PC-3 (cell line): ENCODE measurements at regions not wholly inside any gene's neighbourhood (a gene's known extent, or its start where the extent isn't known, plus 50 kb on each side); places are given as distances from the start of the nearest gene placed in this dataset.

ENCODE experiments used
- ATAC-seq: fragments of 200-7000 bp; cut with Tn5 transposase; 2 replicates; pipeline ENCODE4 v1.9.1; 2020; ENCODE audit warnings: mild to moderate bottlenecking, moderate library complexity
- BruUV-seq: library from RNA; stranded (reverse); fragments of 400-500 nt; replicated peaks from 2 replicates; lab custom pipeline; 2021; lab: Mats Ljungman, UMichigan
- CTCF ChIA-PET: fragments of 300-600 bp; sonication (Branson Sonifier 250); formaldehyde crosslinking; loops from one replicate; lab custom pipeline; 2022; ENCODE audit warnings: antibody characterized with exemption; lab: Charles Lee
- POLR2A ChIA-PET: fragments of 300-600 bp; sonication (Branson Sonifier 250); formaldehyde crosslinking; loops from one replicate; lab custom pipeline; 2022; ENCODE audit warnings: antibody characterized with exemption; ENCODE audit not compliant: unreplicated experiment; lab: Charles Lee
- DNase-seq: peaks from one replicate; pipeline ENCODE4 v3.0.0-alpha.2; 2015
- H2AFZ ChIP-seq: fragments of 300-600 bp; sonication (generic); 2 replicates; pipeline ENCODE4 v1.6.0; 2016; ENCODE audit warnings: antibody characterized with exemption, low read length
- H3F3A ChIP-seq: fragments of 300-600 bp; sonication (generic); one replicate; pipeline ENCODE4 v1.6.0; 2017; ENCODE audit warnings: antibody characterized with exemption, low read length, control low read depth, mild to moderate bottlenecking; ENCODE audit not compliant: unreplicated experiment
- H3K27ac ChIP-seq: fragments of 300-600 bp; sonication (generic); 2 replicates; pipeline ENCODE4 v1.5.1; 2016; ENCODE audit warnings: mild to moderate bottlenecking, low read length
- H3K27me3 ChIP-seq: fragments of 300-600 bp; sonication (generic); 2 replicates; pipeline ENCODE4 v1.6.1; 2016; ENCODE audit warnings: low read length, mixed read lengths
- H3K36me3 ChIP-seq: fragments of 300-600 bp; sonication (generic); 2 replicates; pipeline ENCODE4 v1.6.1; 2016; ENCODE audit warnings: low read depth, mixed run types, low read length, mixed read lengths
- H3K4me1 ChIP-seq: fragments of 300-600 bp; sonication (generic); 2 replicates; pipeline ENCODE4 v1.5.1; 2016; ENCODE audit warnings: low read length; ENCODE audit not compliant: insufficient read depth
- H3K4me2 ChIP-seq: fragments of 300-600 bp; sonication (generic); 2 replicates; pipeline ENCODE4 v1.6.0; 2016; ENCODE audit warnings: low read length
- H3K4me3 ChIP-seq: fragments of 300-600 bp; sonication (generic); 2 replicates; pipeline ENCODE4 v1.5.1; 2016; ENCODE audit warnings: mild to moderate bottlenecking, low read length, mixed read lengths
- H3K79me2 ChIP-seq: fragments of 300-600 bp; sonication (generic); 2 replicates; pipeline ENCODE4 v1.6.1; 2017; ENCODE audit warnings: low read length, mixed read lengths
- H3K9ac ChIP-seq: fragments of 300-600 bp; sonication (generic); 2 replicates; pipeline ENCODE4 v1.6.0; 2016; ENCODE audit warnings: mild to moderate bottlenecking, low read length
- H3K9me2 ChIP-seq: fragments of 300-600 bp; sonication (generic); replicated peaks from 2 replicates; pipeline ENCODE4 v1.6.1; 2016; ENCODE audit warnings: mixed run types, low read length, mixed read lengths
- H3K9me3 ChIP-seq: fragments of 300-600 bp; sonication (generic); 2 replicates; pipeline ENCODE4 v1.6.1; 2016; ENCODE audit warnings: low read length, mixed read lengths
- H4K20me1 ChIP-seq: fragments of 300-600 bp; sonication (generic); 2 replicates; pipeline ENCODE4 v1.6.1; 2016; ENCODE audit warnings: low read length, mixed read lengths
- CTCF ChIP-seq: fragments of 300-600 bp; sonication (generic); conservative IDR thresholded peaks from 2 replicates; pipeline ENCODE4 v1.5.1; 2017; ENCODE audit warnings: antibody characterized with exemption, low read depth, mild to moderate bottlenecking, low read length
- EZH2 ChIP-seq: fragments of 300-600 bp; sonication (generic); IDR thresholded peaks from one replicate; pipeline ENCODE4 v1.6.1; 2017; ENCODE audit warnings: antibody characterized with exemption, mild to moderate bottlenecking, low read length; ENCODE audit not compliant: unreplicated experiment
- EZH2phosphoT487 ChIP-seq: fragments of 300-600 bp; sonication (generic); IDR thresholded peaks from 2 replicates; pipeline ENCODE4 v1.6.1; 2018; ENCODE audit warnings: mild to moderate bottlenecking, antibody characterized with exemption, low read length, borderline replicate concordance
- intact Hi-C: fragments of 100-400 bp; cut with micrococcal nuclease; formaldehyde crosslinking; loops from 2 replicates; pipeline ENCODE4 v1.9.0; 2023

GRCh38 chr6:139744891-139745290, 370.4 kb upstream of the CITED2 start:
- no peak for ATAC-seq
- TF ChIP-seq EZH2 (no peak), EZH2phosphoT487 (no peak), CTCF (no peak)
- CTCF ChIA-PET, result no interaction called here
- intact Hi-C loops, result no loop called here
- H3K27me3 ChIP-seq, result no peaks in the 10 kb centered on the region
- no peaks in the 10 kb centered on the region for H4K20me1 ChIP-seq
- no TSS peak for BruUV-seq
- H3K27ac ChIP-seq, result no peak overlapping the region
- H3K4me2 ChIP-seq, result no peak overlapping the region
- H3K79me2 ChIP-seq, result no peaks in the 10 kb centered on the region
- H3K9me3 ChIP-seq, result no peaks in the 10 kb centered on the region
- POLR2A ChIA-PET, result no interaction called here
- H3K36me3 ChIP-seq, result no peaks in the 10 kb centered on the region
- no peak overlapping the region for H3K9ac ChIP-seq
- H3F3A ChIP-seq, result no peaks in the 10 kb centered on the region
- peaks cover 18% of the 10 kb centered on the region for H3K4me1 ChIP-seq
- DNase-seq, result no peak
- H3K4me3 ChIP-seq, result no peak overlapping the region
- no peaks in the 10 kb centered on the region for H3K9me2 ChIP-seq
- no peak overlapping the region for H2AFZ ChIP-seq

GRCh38 chr6:139743664-139744437, 369.4 kb upstream of the CITED2 start:
- no TSS peak for BruUV-seq
- Histone ChIP-seq H3K9ac (no peak overlapping the region), H3K4me2 (peak overlapping the region; percentile 31), H3K9me3 (no peaks in the 10 kb centered on the region), H3K36me3 (no peaks in the 10 kb centered on the region), H4K20me1 (no peaks in the 10 kb centered on the region), H3K4me1 (peaks cover 18% of the 10 kb centered on the region), H3K79me2 (no peaks in the 10 kb centered on the region), H3F3A (no peaks in the 10 kb centered on the region), H3K27ac (no peak overlapping the region), H3K4me3 (no peak overlapping the region), H3K9me2 (no peaks in the 10 kb centered on the region), H2AFZ (no peak overlapping the region), H3K27me3 (no peaks in the 10 kb centered on the region)
- ATAC-seq (peak; percentile 98), DNase-seq (peak; percentile 88)
- intact Hi-C loops, result loop anchor here (2.0 kb wide), 1 partner anchor 21 kb away; no protein-coding TSS in a partner anchor
- ChIA-PET POLR2A (no interaction called here), CTCF (no interaction called here)
- TF ChIP-seq EZH2phosphoT487 (no peak), CTCF (no peak), EZH2 (no peak)

- Histone ChIP-seq H3F3A (no peaks in the 10 kb centered on the region), H3K27ac (no peak overlapping the region), H3K9ac (no peak overlapping the region), H3K79me2 (no peaks in the 10 kb centered on the region), H3K9me3 (no peaks in the 10 kb centered on the region), H3K9me2 (no peaks in the 10 kb centered on the region), H3K4me2 (no peak overlapping the region), H3K36me3 (no peaks in the 10 kb centered on the region), H3K4me1 (peaks cover 18% of the 10 kb centered on the region), H3K4me3 (no peak overlapping the region), H4K20me1 (no peaks in the 10 kb centered on the region), H2AFZ (no peak overlapping the region), H3K27me3 (no peaks in the 10 kb centered on the region)
- POLR2A ChIA-PET, result no interaction called here
- ATAC-seq (no peak), DNase-seq (no peak)
- no TSS peak for BruUV-seq
- intact Hi-C loops, result loop anchor here (2.0 kb wide), 1 partner anchor 22 kb away; no protein-coding TSS in a partner anchor
- CTCF ChIA-PET, result no interaction called here
- TF ChIP-seq CTCF (no peak), EZH2 (no peak), EZH2phosphoT487 (no peak)
These were observed 368.2 kb upstream of the CITED2 start for GRCh38 chr6:139742671-139743070.
